ENCODE measurements at regions not wholly inside any gene's neighbourhood (a gene's known extent, or its start where the extent isn't known, plus 50 kb on each side); places are given as distances from the start of the nearest gene placed in this dataset.

DNA sequence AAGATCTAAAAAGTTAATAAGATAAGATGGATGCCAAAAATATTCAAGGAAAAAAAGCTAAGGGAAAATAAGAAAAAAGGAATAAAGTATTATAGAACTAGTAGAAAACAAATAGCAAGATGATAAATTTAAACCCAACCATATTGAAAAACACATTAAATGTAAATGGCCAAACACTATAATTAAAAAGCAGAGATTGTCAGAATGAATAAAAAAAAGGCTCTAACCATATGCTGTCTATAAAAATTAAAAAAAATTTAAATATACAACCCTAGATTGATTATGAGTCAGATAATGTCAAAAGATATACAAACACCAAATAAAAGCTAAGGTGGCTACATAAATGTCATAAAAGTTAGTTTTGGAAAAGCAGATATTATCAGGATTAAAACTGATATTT lies 617.5 kb upstream of the SGCG start:
- Histone ChIP-seq H3K4me1 (ENCODE audit: control insufficient read depth, insufficient read depth, low read length) (no peaks in the 10 kb centered on the region), H3K4me3 (ENCODE audit: low read depth, low read length) (no peak overlapping the region), H3K9me3 (ENCODE audit: control insufficient read depth, insufficient read depth, low read depth, low read length) (no peaks in the 10 kb centered on the region), H3K9ac (ENCODE audit: low read length) (no peak overlapping the region), H3K36me3 (ENCODE audit: control insufficient read depth, insufficient read depth, low read length) (no peaks in the 10 kb centered on the region), H3K27me3 (ENCODE audit: control insufficient read depth, insufficient read depth, low read length) (no peaks in the 10 kb centered on the region), H3K27ac (ENCODE audit: low read depth, low read length) (no peak overlapping the region)

DNA sequence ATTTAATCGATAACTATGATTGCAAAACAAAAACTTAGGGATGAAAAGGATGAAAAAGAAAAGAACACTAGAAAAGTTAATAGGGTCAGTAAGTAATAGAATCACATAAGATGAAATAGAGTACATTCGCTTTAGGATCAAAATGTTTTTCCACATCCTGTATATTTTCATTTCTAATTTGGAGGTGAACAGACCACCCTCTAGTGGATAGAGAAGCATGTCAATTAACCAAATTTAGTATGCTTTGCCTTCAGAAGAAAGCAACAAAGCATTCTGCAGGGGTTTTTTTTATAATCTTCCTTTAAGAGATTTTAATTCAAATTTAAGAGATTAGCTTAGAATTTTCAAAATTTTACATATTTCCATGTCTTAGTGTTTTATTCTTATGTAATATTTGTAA lies 611.0 kb upstream of the SGCG start:
- no peak overlapping the region for H3K9ac ChIP-seq (ENCODE audit: low read length)
- no peaks in the 10 kb centered on the region for H3K9me3 ChIP-seq (ENCODE audit: control insufficient read depth, insufficient read depth, low read depth, low read length)
- H3K27ac ChIP-seq (ENCODE audit: low read depth, low read length): no peak overlapping the region

DNA sequence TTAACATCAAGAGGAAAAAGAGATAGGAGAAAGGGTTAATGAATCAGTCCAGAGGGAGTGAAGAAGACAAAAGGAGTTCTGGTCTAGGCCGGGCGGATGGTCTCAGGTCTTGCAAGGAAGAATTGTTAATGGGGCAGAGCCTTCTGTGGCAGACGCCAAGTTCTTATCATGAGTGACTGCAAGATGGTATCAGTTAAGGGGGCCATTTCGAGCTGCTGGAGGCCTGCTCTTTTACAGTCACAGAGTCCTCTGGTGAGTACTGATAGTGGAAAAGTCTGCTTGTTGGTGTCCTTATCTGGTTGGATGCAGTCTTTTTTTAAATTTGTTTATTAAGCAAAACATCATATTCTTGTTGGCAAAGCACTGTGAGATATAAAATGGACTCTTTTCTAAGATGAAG lies 590.9 kb upstream of the SGCG start:
- no peaks in the 10 kb centered on the region for H3K36me3 ChIP-seq (ENCODE audit: control insufficient read depth, insufficient read depth, low read length)
- H3K27ac ChIP-seq (ENCODE audit: low read depth, low read length): no peak overlapping the region; the same call in 1 of the 2 replicates
- no peak overlapping the region for H3K4me3 ChIP-seq (ENCODE audit: low read depth, low read length)
- H3K27me3 ChIP-seq (ENCODE audit: control insufficient read depth, insufficient read depth, low read length): no peaks in the 10 kb centered on the region; the same call in 1 of the 2 replicates
- H3K9me3 ChIP-seq (ENCODE audit: control insufficient read depth, insufficient read depth, low read depth, low read length): no peaks in the 10 kb centered on the region
- no peak overlapping the region for H3K9ac ChIP-seq (ENCODE audit: low read length)
- no peaks in the 10 kb centered on the region; the same call in 1 of the 2 replicates for H3K4me1 ChIP-seq (ENCODE audit: control insufficient read depth, insufficient read depth, low read length)

More for the DNA sequence above, 611.0 kb upstream of the SGCG start:
- no peak overlapping the region for H3K4me3 ChIP-seq (ENCODE audit: low read depth, low read length)
- H3K4me1 ChIP-seq (ENCODE audit: control insufficient read depth, insufficient read depth, low read length): no peaks in the 10 kb centered on the region
- H3K36me3 ChIP-seq (ENCODE audit: control insufficient read depth, insufficient read depth, low read length): no peaks in the 10 kb centered on the region
- no peaks in the 10 kb centered on the region for H3K27me3 ChIP-seq (ENCODE audit: control insufficient read depth, insufficient read depth, low read length)

DNA sequence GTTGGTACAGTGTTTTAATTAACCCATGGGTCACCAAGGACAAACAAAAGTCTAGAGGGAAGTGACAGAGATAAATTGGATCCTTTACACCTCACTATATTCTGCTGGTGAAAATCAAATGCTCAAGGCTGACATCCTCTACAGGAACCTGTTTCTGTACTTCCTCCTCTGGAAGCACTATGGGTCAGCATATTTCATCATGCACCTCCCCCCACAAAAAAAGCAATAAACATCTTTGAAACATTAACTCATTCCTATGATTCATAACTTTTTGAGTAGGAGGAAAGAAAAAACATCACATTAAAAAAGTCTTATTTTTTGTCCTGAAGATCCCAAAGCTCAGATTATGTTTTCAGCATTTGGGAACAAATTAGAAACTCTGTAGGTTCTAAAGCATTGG lies 588.3 kb upstream of the SGCG start:
- Histone ChIP-seq H3K9ac (ENCODE audit: low read length) (no peak overlapping the region), H3K36me3 (ENCODE audit: control insufficient read depth, insufficient read depth, low read length) (no peaks in the 10 kb centered on the region), H3K27me3 (ENCODE audit: control insufficient read depth, insufficient read depth, low read length) (no peaks in the 10 kb centered on the region; the same call in 1 of the 2 replicates), H3K9me3 (ENCODE audit: control insufficient read depth, insufficient read depth, low read depth, low read length) (no peaks in the 10 kb centered on the region), H3K27ac (ENCODE audit: low read depth, low read length) (no peak overlapping the region), H3K4me1 (ENCODE audit: control insufficient read depth, insufficient read depth, low read length) (no peaks in the 10 kb centered on the region; the same call in 1 of the 2 replicates), H3K4me3 (ENCODE audit: low read depth, low read length) (no peak overlapping the region)

DNA sequence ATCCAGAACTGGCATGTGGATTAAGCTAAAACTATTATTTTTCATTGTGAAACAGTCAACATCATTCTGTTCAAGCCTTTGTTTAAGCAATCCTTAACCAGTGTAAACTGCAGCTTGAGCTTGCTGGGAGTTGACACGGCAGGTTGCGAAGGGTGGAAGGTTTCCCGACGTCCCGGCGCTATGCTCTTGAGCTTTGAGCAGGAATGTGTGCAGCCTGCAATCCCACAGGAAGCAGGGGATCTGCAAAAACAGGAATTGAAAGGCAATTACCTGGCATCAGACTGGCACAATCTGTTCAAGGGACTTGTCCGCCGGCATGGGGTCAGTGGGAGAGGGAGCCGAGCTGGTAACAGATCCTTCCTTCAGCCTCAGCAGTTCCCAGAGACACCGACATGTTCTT lies 586.7 kb upstream of the SGCG start:
- Histone ChIP-seq H3K9ac (ENCODE audit: low read length) (no peak overlapping the region), H3K36me3 (ENCODE audit: control insufficient read depth, insufficient read depth, low read length) (no peaks in the 10 kb centered on the region), H3K9me3 (ENCODE audit: control insufficient read depth, insufficient read depth, low read depth, low read length) (no peaks in the 10 kb centered on the region), H3K4me1 (ENCODE audit: control insufficient read depth, insufficient read depth, low read length) (no peaks in the 10 kb centered on the region; the same call in 1 of the 2 replicates), H3K4me3 (ENCODE audit: low read depth, low read length) (no peak overlapping the region), H3K27me3 (ENCODE audit: control insufficient read depth, insufficient read depth, low read length) (no peaks in the 10 kb centered on the region), H3K27ac (ENCODE audit: low read depth, low read length) (no peak overlapping the region)

DNA sequence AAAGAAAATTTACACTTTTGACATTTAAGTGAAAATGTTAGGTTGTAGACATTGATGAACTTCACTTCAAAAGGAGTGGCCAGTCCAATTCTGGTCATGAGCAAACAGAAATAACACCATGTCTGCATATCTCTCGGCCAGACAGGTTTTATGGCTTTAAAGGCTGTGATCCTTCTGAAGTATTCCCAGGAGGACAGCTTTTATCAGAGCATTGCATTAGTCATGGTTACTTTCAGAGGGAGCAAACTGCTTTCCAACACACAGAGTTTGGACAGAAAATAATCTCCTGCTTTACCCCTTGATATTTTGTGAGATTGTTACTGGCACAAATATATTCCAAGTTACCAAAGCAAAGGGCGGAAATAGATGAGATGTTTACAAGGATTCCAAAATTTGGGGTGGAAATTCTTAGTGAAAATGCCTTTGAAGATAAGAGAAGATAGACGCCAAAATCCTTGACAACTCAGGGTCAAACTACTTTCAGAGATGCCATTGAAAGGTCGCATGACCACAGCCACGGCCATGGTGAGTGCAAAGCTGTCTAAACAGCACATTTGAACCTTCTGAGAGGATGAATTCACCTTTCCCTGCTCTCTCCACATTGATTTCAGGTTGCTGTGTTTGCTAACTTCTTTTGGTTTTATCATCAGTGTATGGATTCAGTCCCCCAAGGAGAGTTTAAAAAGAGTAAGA lies 584.5 kb upstream of the SGCG start:
- Histone ChIP-seq H3K27me3 (ENCODE audit: control insufficient read depth, insufficient read depth, low read length) (no peaks in the 10 kb centered on the region), H3K4me3 (ENCODE audit: low read depth, low read length) (no peak overlapping the region), H3K4me1 (ENCODE audit: control insufficient read depth, insufficient read depth, low read length) (no peaks in the 10 kb centered on the region; the same call in 1 of the 2 replicates), H3K36me3 (ENCODE audit: control insufficient read depth, insufficient read depth, low read length) (no peaks in the 10 kb centered on the region), H3K9me3 (ENCODE audit: control insufficient read depth, insufficient read depth, low read depth, low read length) (no peaks in the 10 kb centered on the region), H3K9ac (ENCODE audit: low read length) (peak overlapping the region; percentile 8), H3K27ac (ENCODE audit: low read depth, low read length) (peak overlapping the region; percentile 11; the same call in 1 of the 2 replicates)

DNA sequence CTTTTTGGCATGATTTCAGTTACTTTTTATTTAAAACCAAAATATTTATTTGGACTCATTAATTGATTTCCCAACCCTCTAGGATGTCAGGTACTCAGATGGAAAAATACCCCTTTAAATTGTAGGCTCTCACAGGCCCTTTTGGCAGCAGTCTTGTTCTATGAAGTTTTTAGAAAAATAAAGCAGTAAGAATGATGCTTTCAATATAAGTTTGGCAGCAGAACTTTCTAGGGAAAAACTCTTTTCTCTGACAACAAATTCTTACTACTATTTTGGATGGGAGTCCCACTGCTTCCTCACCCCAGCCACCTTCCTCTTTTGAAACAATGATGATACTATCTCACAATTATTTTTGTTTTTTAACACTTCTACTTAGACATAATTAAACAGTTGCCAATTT lies 581.6 kb upstream of the SGCG start:
- Histone ChIP-seq H3K9ac (ENCODE audit: low read length) (no peak overlapping the region), H3K4me3 (ENCODE audit: low read depth, low read length) (no peak overlapping the region), H3K9me3 (ENCODE audit: control insufficient read depth, insufficient read depth, low read depth, low read length) (peaks cover 3% of the 10 kb centered on the region), H3K36me3 (ENCODE audit: control insufficient read depth, insufficient read depth, low read length) (no peaks in the 10 kb centered on the region), H3K27ac (ENCODE audit: low read depth, low read length) (no peak overlapping the region), H3K4me1 (ENCODE audit: control insufficient read depth, insufficient read depth, low read length) (no peaks in the 10 kb centered on the region; the same call in 1 of the 2 replicates), H3K27me3 (ENCODE audit: control insufficient read depth, insufficient read depth, low read length) (no peaks in the 10 kb centered on the region)

DNA sequence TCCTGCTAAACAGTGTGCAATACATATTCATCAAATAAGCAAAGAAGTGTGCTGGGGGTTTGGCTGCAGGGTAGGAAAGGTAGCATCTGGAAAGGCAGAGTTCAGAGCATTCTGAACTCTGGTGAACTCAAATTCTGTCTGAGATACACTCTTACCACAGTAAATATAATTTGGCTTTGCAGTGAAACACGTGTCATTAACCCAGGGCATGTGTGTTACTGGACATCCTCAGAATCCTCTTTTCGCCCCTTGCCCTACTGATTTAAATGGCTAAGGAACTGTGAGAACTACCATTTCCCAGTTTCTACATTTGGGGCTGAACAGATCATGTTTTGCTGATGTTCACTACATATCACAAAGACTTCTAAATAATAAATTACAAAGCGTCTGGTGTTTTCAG lies 562.8 kb upstream of the SGCG start:
- Histone ChIP-seq H3K4me3 (ENCODE audit: low read depth, low read length) (no peak overlapping the region), H3K9ac (ENCODE audit: low read length) (no peak overlapping the region), H3K36me3 (ENCODE audit: control insufficient read depth, insufficient read depth, low read length) (no peaks in the 10 kb centered on the region), H3K4me1 (ENCODE audit: control insufficient read depth, insufficient read depth, low read length) (no peaks in the 10 kb centered on the region), H3K27me3 (ENCODE audit: control insufficient read depth, insufficient read depth, low read length) (no peaks in the 10 kb centered on the region), H3K9me3 (ENCODE audit: control insufficient read depth, insufficient read depth, low read depth, low read length) (no peaks in the 10 kb centered on the region; the same call in 1 of the 2 replicates), H3K27ac (ENCODE audit: low read depth, low read length) (no peak overlapping the region)

- Histone ChIP-seq H3K9ac (ENCODE audit: low read length) (no peak overlapping the region), H3K4me1 (ENCODE audit: control insufficient read depth, insufficient read depth, low read length) (no peaks in the 10 kb centered on the region)
These were observed 555.1 kb upstream of the SGCG start for GRCh38 chr13:22625691-22626090.

DNA sequence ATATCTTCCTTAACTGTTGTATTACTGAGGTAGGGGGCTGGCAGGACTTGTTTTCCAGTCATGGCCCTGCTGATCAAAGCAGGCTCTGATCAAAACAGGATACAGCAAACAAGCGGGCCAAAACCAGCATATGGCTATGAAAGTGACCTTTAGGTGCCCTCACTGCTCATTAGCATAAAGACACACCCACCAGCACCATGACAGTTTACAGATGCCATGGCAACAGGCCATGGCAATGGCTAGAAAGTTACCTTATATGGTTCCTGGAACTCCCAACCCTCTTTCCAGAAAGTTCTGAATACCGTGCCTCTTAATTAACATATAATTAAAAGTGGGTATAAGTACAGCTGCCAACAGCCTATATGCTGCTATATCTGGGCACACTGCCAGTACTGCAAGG lies 551.4 kb upstream of the SGCG start:
- Histone ChIP-seq H3K27ac (ENCODE audit: low read depth, low read length) (no peak overlapping the region), H3K9me3 (ENCODE audit: control insufficient read depth, insufficient read depth, low read depth, low read length) (no peaks in the 10 kb centered on the region), H3K36me3 (ENCODE audit: control insufficient read depth, insufficient read depth, low read length) (no peaks in the 10 kb centered on the region), H3K27me3 (ENCODE audit: control insufficient read depth, insufficient read depth, low read length) (no peaks in the 10 kb centered on the region), H3K4me1 (ENCODE audit: control insufficient read depth, insufficient read depth, low read length) (no peaks in the 10 kb centered on the region), H3K4me3 (ENCODE audit: low read depth, low read length) (no peak overlapping the region), H3K9ac (ENCODE audit: low read length) (no peak overlapping the region)

More at GRCh38 chr13:22625691-22626090, 555.1 kb upstream of the SGCG start:
- no peaks in the 10 kb centered on the region for H3K36me3 ChIP-seq (ENCODE audit: control insufficient read depth, insufficient read depth, low read length)
- H3K27ac ChIP-seq (ENCODE audit: low read depth, low read length): no peak overlapping the region
- no peak overlapping the region for H3K4me3 ChIP-seq (ENCODE audit: low read depth, low read length)
- peaks cover 5% of the 10 kb centered on the region; the same call in 1 of the 2 replicates for H3K9me3 ChIP-seq (ENCODE audit: control insufficient read depth, insufficient read depth, low read depth, low read length)
- H3K27me3 ChIP-seq (ENCODE audit: control insufficient read depth, insufficient read depth, low read length): no peaks in the 10 kb centered on the region

DNA sequence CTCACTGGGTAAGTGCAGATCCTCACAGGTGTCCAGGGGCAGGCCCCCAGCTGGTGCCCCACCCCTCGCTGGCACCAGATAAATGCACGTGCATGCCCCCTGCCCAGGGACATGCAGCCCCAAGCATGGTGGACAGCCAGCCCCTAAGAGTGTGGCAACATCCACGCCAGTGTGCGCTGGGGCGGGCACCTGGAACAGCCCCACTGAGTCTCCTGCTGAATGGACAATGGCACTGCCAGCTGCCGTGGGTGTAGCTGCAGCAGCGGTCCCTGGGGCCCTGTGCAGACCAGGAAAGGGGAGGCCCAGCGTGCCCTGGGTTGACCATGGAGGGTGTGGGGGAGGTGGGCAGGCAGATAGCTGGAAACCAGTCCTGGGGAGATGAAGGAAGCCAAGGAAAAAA lies 538.7 kb upstream of the SGCG start:
- H3K4me1 ChIP-seq (ENCODE audit: control insufficient read depth, insufficient read depth, low read length): no peaks in the 10 kb centered on the region
- no peak overlapping the region for H3K9ac ChIP-seq (ENCODE audit: low read length)
- no peaks in the 10 kb centered on the region for H3K27me3 ChIP-seq (ENCODE audit: control insufficient read depth, insufficient read depth, low read length)
- no peaks in the 10 kb centered on the region for H3K36me3 ChIP-seq (ENCODE audit: control insufficient read depth, insufficient read depth, low read length)
- H3K27ac ChIP-seq (ENCODE audit: low read depth, low read length): no peak overlapping the region
- H3K4me3 ChIP-seq (ENCODE audit: low read depth, low read length): no peak overlapping the region
- H3K9me3 ChIP-seq (ENCODE audit: control insufficient read depth, insufficient read depth, low read depth, low read length): no peaks in the 10 kb centered on the region
